ENCODE measurements at regions not wholly inside any gene's neighbourhood (a gene's known extent, or its start where the extent isn't known, plus 50 kb on each side); places are given as distances from the start of the nearest gene placed in this dataset.

GRCh38 chr14:27234331-27234730 is 636.5 kb upstream of the NOVA1 start:
- Histone ChIP-seq H3K9me3 (ENCODE audit: control insufficient read depth, insufficient read depth, low read length) (peaks cover under 1% of the 10 kb centered on the region; the same call in 1 of the 2 replicates), H3K27ac (ENCODE audit: low read depth, low read length) (no peak overlapping the region), H3K27me3 (ENCODE audit: control insufficient read depth, insufficient read depth, low read length) (no peaks in the 10 kb centered on the region), H3K4me3 (ENCODE audit: low read depth, low read length) (no peak overlapping the region)
- POLR2A ChIA-PET = no interaction called here
- no peak for TF ChIP-seq CTCF (IDR thresholded peaks at IDR 0.05; ENCODE audit: low read depth, low read length)
- CTCF ChIA-PET = no interaction called here
- DNase-seq (ENCODE audit: low read depth, low spot score) = no peak

- no peak for TF ChIP-seq CTCF (IDR thresholded peaks at IDR 0.05; ENCODE audit: low read depth, low read length)
- ChIA-PET POLR2A (no interaction called here), CTCF (no interaction called here)
- Histone ChIP-seq H3K4me3 (ENCODE audit: low read depth, low read length) (no peak overlapping the region), H3K9me3 (ENCODE audit: control insufficient read depth, insufficient read depth, low read length) (peaks cover 2% of the 10 kb centered on the region; the same call in 1 of the 2 replicates), H3K27me3 (ENCODE audit: control insufficient read depth, insufficient read depth, low read length) (no peaks in the 10 kb centered on the region), H3K27ac (ENCODE audit: low read depth, low read length) (no peak overlapping the region)
- no peak for DNase-seq (ENCODE audit: low read depth, low spot score)
Observed at GRCh38 chr14:27236601-27237000, 638.8 kb upstream of the NOVA1 start.

GRCh38 chr14:27242874-27243273 is 645.0 kb upstream of the NOVA1 start:
- POLR2A ChIA-PET = no interaction called here
- DNase-seq (ENCODE audit: low read depth, low spot score) = no peak
- no peaks in the 10 kb centered on the region for H3K27me3 ChIP-seq (ENCODE audit: control insufficient read depth, insufficient read depth, low read length)
- H3K27ac ChIP-seq (ENCODE audit: low read depth, low read length) = no peak overlapping the region
- H3K9me3 ChIP-seq (ENCODE audit: control insufficient read depth, insufficient read depth, low read length) = peaks cover 6% of the 10 kb centered on the region; the same call in 1 of the 2 replicates
- TF ChIP-seq CTCF (IDR thresholded peaks at IDR 0.05; ENCODE audit: low read depth, low read length) = no peak
- CTCF ChIA-PET = no interaction called here
- H3K4me3 ChIP-seq (ENCODE audit: low read depth, low read length) = no peak overlapping the region

- DNase-seq (ENCODE audit: low read depth, low spot score) = no peak
- no peak overlapping the region for H3K27ac ChIP-seq (ENCODE audit: low read depth, low read length)
- H3K4me3 ChIP-seq (ENCODE audit: low read depth, low read length) = no peak overlapping the region
- no peak for TF ChIP-seq CTCF (IDR thresholded peaks at IDR 0.05; ENCODE audit: low read depth, low read length)
- peaks cover 6% of the 10 kb centered on the region; the same call in 1 of the 2 replicates for H3K9me3 ChIP-seq (ENCODE audit: control insufficient read depth, insufficient read depth, low read length)
- POLR2A ChIA-PET = no interaction called here
- CTCF ChIA-PET = no interaction called here
- H3K27me3 ChIP-seq (ENCODE audit: control insufficient read depth, insufficient read depth, low read length) = no peaks in the 10 kb centered on the region
Observed at GRCh38 chr14:27243365-27243764, 645.5 kb upstream of the NOVA1 start.

- ChIA-PET POLR2A (no interaction called here), CTCF (no interaction called here)
- no peak for TF ChIP-seq CTCF (IDR thresholded peaks at IDR 0.05; ENCODE audit: low read depth, low read length)
- DNase-seq (ENCODE audit: low read depth, low spot score) = no peak
- Histone ChIP-seq H3K27me3 (ENCODE audit: control insufficient read depth, insufficient read depth, low read length) (no peaks in the 10 kb centered on the region), H3K4me3 (ENCODE audit: low read depth, low read length) (no peak overlapping the region), H3K27ac (ENCODE audit: low read depth, low read length) (no peak overlapping the region), H3K9me3 (ENCODE audit: control insufficient read depth, insufficient read depth, low read length) (peaks cover 4% of the 10 kb centered on the region; the same call in 1 of the 2 replicates)
Observed at GRCh38 chr14:27245947-27246346, 648.1 kb upstream of the NOVA1 start.
